Trophoblast cell (in vitro differentiated cells and primary cell): ENCODE measurements at regions not wholly inside any gene's neighbourhood (a gene's known extent, or its start where the extent isn't known, plus 50 kb on each side); places are given as distances from the start of the nearest gene placed in this dataset.

Experiments used
- DNase-seq, 2 donors: peaks; one replicate each; pipeline ENCODE4 v3.0.0-alpha.2; 2016
- H2AFZ ChIP-seq: 2 replicates; pipeline ENCODE4 v1.6.1; 2013; ENCODE audit warnings: low read length, moderate library complexity, mild to moderate bottlenecking; ENCODE audit not compliant: insufficient read depth, poor library complexity
- H2AK5ac ChIP-seq: 2 replicates; pipeline ENCODE4 v1.6.1; 2013; ENCODE audit warnings: mild to moderate bottlenecking, low read length
- H2BK120ac ChIP-seq: 2 replicates; pipeline ENCODE4 v1.6.1; 2013; ENCODE audit warnings: low read length, mild to moderate bottlenecking, moderate library complexity; ENCODE audit not compliant: insufficient read depth, poor library complexity
- H2BK12ac ChIP-seq: 2 replicates; pipeline ENCODE4 v1.6.1; 2013; ENCODE audit warnings: mild to moderate bottlenecking, low read length, moderate library complexity
- H2BK5ac ChIP-seq: 2 replicates; pipeline ENCODE4 v1.6.1; 2013; ENCODE audit warnings: low read length, low read depth, moderate library complexity, mild to moderate bottlenecking; ENCODE audit not compliant: poor library complexity
- H3K14ac ChIP-seq: 2 replicates; pipeline ENCODE4 v1.6.1; 2013; ENCODE audit warnings: mild to moderate bottlenecking, low read length
- H3K18ac ChIP-seq: 2 replicates; pipeline ENCODE4 v1.6.1; 2013; ENCODE audit warnings: mild to moderate bottlenecking, low read length
- H3K23ac ChIP-seq: 2 replicates; pipeline ENCODE4 v1.6.1; 2013; ENCODE audit warnings: low read length
- H3K27ac ChIP-seq: 2 replicates; pipeline ENCODE4 v1.5.1; 2013; ENCODE audit warnings: low read depth, mild to moderate bottlenecking, inconsistent platforms, low read length, moderate library complexity
- H3K27me3 ChIP-seq: 2 replicates; pipeline ENCODE4 v1.6.1; 2013; ENCODE audit warnings: inconsistent platforms, mild to moderate bottlenecking, low read length, moderate library complexity; ENCODE audit not compliant: insufficient read depth
- H3K36me3 ChIP-seq, 2 experiments: 1 replicate in 1 of 2; 2 replicates in 1 of 2; pipeline ENCODE4 v1.6.1; 2013; ENCODE audit warnings: low read length in 2 of 2, mild to moderate bottlenecking in 2 of 2, moderate library complexity in 1 of 2; ENCODE audit not compliant: insufficient read depth in 2 of 2, control insufficient read depth in 1 of 2
- H3K4ac ChIP-seq: 2 replicates; pipeline ENCODE4 v1.6.1; 2013; ENCODE audit warnings: low read depth, mild to moderate bottlenecking, low read length, moderate library complexity
- H3K4me1 ChIP-seq, 2 experiments: 1 replicate in 1 of 2; 2 replicates in 1 of 2; pipeline ENCODE4 v1.6.1; 2013; ENCODE audit warnings: low read length in 2 of 2, mild to moderate bottlenecking in 2 of 2, moderate library complexity in 1 of 2; ENCODE audit not compliant: insufficient read depth in 2 of 2, control insufficient read depth in 1 of 2
- H3K4me2 ChIP-seq: 2 replicates; pipeline ENCODE4 v1.6.1; 2013; ENCODE audit warnings: inconsistent platforms, mild to moderate bottlenecking, low read length, moderate library complexity
- H3K4me3 ChIP-seq: 2 replicates; pipeline ENCODE4 v1.5.1; 2013; ENCODE audit warnings: mild to moderate bottlenecking, low read depth, low read length, inconsistent platforms
- H3K79me1 ChIP-seq: one replicate; pipeline ENCODE4 v1.6.1; 2013; ENCODE audit warnings: low read length
- H3K79me2 ChIP-seq: 2 replicates; pipeline ENCODE4 v1.6.1; 2013; ENCODE audit warnings: low read length, mild to moderate bottlenecking; ENCODE audit not compliant: control insufficient read depth, insufficient read depth, poor library complexity
- H3K9ac ChIP-seq: 2 replicates; pipeline ENCODE4 v1.6.1; 2013; ENCODE audit warnings: mild to moderate bottlenecking, low read length
- H3K9me3 ChIP-seq: 2 replicates; pipeline ENCODE4 v1.6.1; 2013; ENCODE audit warnings: low read depth, mild to moderate bottlenecking, control low read depth, inconsistent platforms, low read length; ENCODE audit not compliant: insufficient read depth
- H4K12ac ChIP-seq: 2 replicates; pipeline ENCODE4 v1.6.1; 2013; ENCODE audit warnings: low read depth, mild to moderate bottlenecking, low read length, moderate library complexity
- H4K8ac ChIP-seq: 2 replicates; pipeline ENCODE4 v1.6.1; 2013; ENCODE audit warnings: low read depth, mild to moderate bottlenecking, low read length, moderate library complexity
- H4K91ac ChIP-seq: one replicate; pipeline ENCODE4 v1.6.1; 2013; ENCODE audit warnings: low read depth, mild to moderate bottlenecking, low read length, moderate library complexity
- WGBS: extraction: QIAGEN DNeasy Blood & Tissue Kit; methylation state at CpG from one replicate; pipeline ENCODE4 v1.1.7; 2013; ENCODE audit warnings: missing lambda C conversion rate; ENCODE audit not compliant: insufficient read length, insufficient coverage; ENCODE audit errors: extremely low coverage; 5-methylcytosine and 5-hydroxymethylcytosine counted together

- no peak overlapping the region for H4K91ac ChIP-seq
- no peak overlapping the region for H3K9ac ChIP-seq
- no peak overlapping the region for H3K4ac ChIP-seq
- H3K4me1 ChIP-seq, result no peaks in the 10 kb centered on the region
- H3K14ac ChIP-seq, result no peak overlapping the region
- H3K18ac ChIP-seq, result no peak overlapping the region
- no peak overlapping the region for H2AK5ac ChIP-seq
- H3K79me1 ChIP-seq, result no peaks in the 10 kb centered on the region
- H2AFZ ChIP-seq, result no peak overlapping the region
- H3K23ac ChIP-seq, result no peak overlapping the region
- H3K27me3 ChIP-seq, result no peaks in the 10 kb centered on the region
- no peak overlapping the region for H4K12ac ChIP-seq
- H4K8ac ChIP-seq, result no peak overlapping the region
- no peak overlapping the region for H3K27ac ChIP-seq
- no peak overlapping the region for H2BK120ac ChIP-seq
- no peaks in the 10 kb centered on the region for H3K79me2 ChIP-seq
- H2BK5ac ChIP-seq, result no peak overlapping the region
- H3K4me2 ChIP-seq, result no peak overlapping the region
- no peak overlapping the region for H3K4me3 ChIP-seq
- H3K36me3 ChIP-seq, result no peaks in the 10 kb centered on the region
- H2BK12ac ChIP-seq, result no peak overlapping the region
- H3K9me3 ChIP-seq, result no peaks in the 10 kb centered on the region
- no CpG with 5 or more reads among the region's 3 CpGs for WGBS
- no peak for DNase-seq
These were observed 139.8 kb upstream of the TOM1L1 start for GRCh38 chr17:54760836-54761235.

DNA sequence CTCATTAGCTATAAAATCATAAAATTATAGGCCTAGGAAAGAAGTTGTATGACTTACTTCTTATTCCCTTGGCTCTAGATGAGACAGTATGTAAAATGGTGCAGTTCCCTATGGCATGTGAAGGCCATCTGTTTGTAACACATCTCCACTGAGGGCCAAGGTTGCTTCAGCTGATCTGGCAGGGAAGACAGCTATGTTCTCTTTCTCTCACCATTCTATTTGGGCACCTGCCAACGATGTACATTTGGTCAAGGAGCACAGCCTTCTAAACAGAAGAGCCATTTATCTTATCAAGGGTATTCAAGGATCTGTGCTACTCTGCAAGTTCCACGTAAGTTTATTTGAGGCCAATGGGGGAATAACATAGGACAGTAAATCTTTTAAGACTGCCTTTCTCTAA lies 129.8 kb upstream of the TOM1L1 start:
- DNase-seq, result no peak
- H4K91ac ChIP-seq, result no peak overlapping the region
- H2AFZ ChIP-seq, result no peak overlapping the region
- H4K8ac ChIP-seq, result no peak overlapping the region
- H3K27me3 ChIP-seq, result no peaks in the 10 kb centered on the region
- H2AK5ac ChIP-seq, result peak overlapping the region; percentile 18
- no peak overlapping the region for H3K4me3 ChIP-seq
- H3K9ac ChIP-seq, result no peak overlapping the region
- no peak overlapping the region for H4K12ac ChIP-seq
- no peak overlapping the region for H3K18ac ChIP-seq
- no peak overlapping the region for H3K4me2 ChIP-seq
- H3K79me2 ChIP-seq, result no peaks in the 10 kb centered on the region
- no peaks in the 10 kb centered on the region for H3K4me1 ChIP-seq
- H2BK12ac ChIP-seq, result no peak overlapping the region
- peak overlapping the region; percentile 31 for H2BK120ac ChIP-seq
- no peak overlapping the region for H3K23ac ChIP-seq
- no peaks in the 10 kb centered on the region for H3K79me1 ChIP-seq
- no peaks in the 10 kb centered on the region for H3K9me3 ChIP-seq
- H3K14ac ChIP-seq, result no peak overlapping the region
- no peak overlapping the region for H3K4ac ChIP-seq
- no peak overlapping the region for H3K27ac ChIP-seq
- no CpG with 5 or more reads among the region's 2 CpGs for WGBS
- no peak overlapping the region for H2BK5ac ChIP-seq
- H3K36me3 ChIP-seq, result no peaks in the 10 kb centered on the region

GRCh38 chr17:54771409-54771915 lies 129.2 kb upstream of the TOM1L1 start:
- Histone ChIP-seq H2BK120ac (no peak overlapping the region), H3K14ac (no peak overlapping the region), H4K8ac (no peak overlapping the region), H3K4me3 (no peak overlapping the region), H3K4me1 (no peaks in the 10 kb centered on the region), H3K23ac (no peak overlapping the region), H3K27me3 (no peaks in the 10 kb centered on the region), H3K36me3 (no peaks in the 10 kb centered on the region), H3K18ac (no peak overlapping the region), H2BK5ac (no peak overlapping the region), H4K12ac (no peak overlapping the region), H3K9me3 (no peaks in the 10 kb centered on the region), H3K4me2 (no peak overlapping the region), H4K91ac (no peak overlapping the region), H3K4ac (no peak overlapping the region), H3K27ac (no peak overlapping the region), H2AK5ac (no peak overlapping the region), H2AFZ (no peak overlapping the region), H3K79me1 (no peaks in the 10 kb centered on the region), H2BK12ac (no peak overlapping the region), H3K9ac (no peak overlapping the region), H3K79me2 (no peaks in the 10 kb centered on the region)
- DNase-seq, result no peak
- no CpG with 5 or more reads among the region's 1 CpG for WGBS

DNA sequence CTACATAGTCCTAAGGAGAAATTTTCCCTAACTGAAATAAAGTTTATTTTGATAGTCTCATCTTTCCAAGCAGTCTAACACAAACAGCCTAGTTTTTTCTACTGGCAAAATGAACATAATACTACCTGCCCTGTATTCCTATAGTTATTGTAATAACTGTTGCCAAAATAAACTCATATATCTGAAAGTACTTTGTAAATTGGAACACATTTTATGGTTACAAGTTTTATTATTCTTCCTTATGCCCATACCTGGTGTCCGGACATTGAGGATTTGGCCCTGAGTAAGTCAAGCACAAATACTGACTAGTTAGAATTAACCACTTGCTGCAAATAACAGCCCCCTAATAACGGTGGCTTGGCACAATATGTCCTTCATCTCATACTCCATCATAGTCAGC lies 120.4 kb upstream of the TOM1L1 start:
- no peak overlapping the region for H4K91ac ChIP-seq
- H3K4ac ChIP-seq, result no peak overlapping the region
- H4K8ac ChIP-seq, result no peak overlapping the region
- H3K4me2 ChIP-seq, result no peak overlapping the region
- no CpG with 5 or more reads among the region's 2 CpGs for WGBS
- H3K36me3 ChIP-seq, result no peaks in the 10 kb centered on the region
- no peak overlapping the region for H3K18ac ChIP-seq
- no peaks in the 10 kb centered on the region for H3K79me2 ChIP-seq
- H3K9ac ChIP-seq, result no peak overlapping the region
- no peaks in the 10 kb centered on the region for H3K27me3 ChIP-seq
- H4K12ac ChIP-seq, result no peak overlapping the region
- no peak overlapping the region for H3K27ac ChIP-seq
- H3K79me1 ChIP-seq, result no peaks in the 10 kb centered on the region
- H2BK5ac ChIP-seq, result no peak overlapping the region
- no peak overlapping the region for H2AFZ ChIP-seq
- H2BK120ac ChIP-seq, result no peak overlapping the region
- DNase-seq, result no peak
- no peak overlapping the region for H3K23ac ChIP-seq
- no peak overlapping the region for H2BK12ac ChIP-seq
- H3K4me1 ChIP-seq, result no peaks in the 10 kb centered on the region
- H3K14ac ChIP-seq, result no peak overlapping the region
- no peaks in the 10 kb centered on the region for H3K9me3 ChIP-seq
- no peak overlapping the region for H3K4me3 ChIP-seq
- H2AK5ac ChIP-seq, result no peak overlapping the region
